ENCODE measurements at regions not wholly inside any gene's neighbourhood (a gene's known extent, or its start where the extent isn't known, plus 50 kb on each side); places are given as distances from the start of the nearest gene placed in this dataset.

DNA sequence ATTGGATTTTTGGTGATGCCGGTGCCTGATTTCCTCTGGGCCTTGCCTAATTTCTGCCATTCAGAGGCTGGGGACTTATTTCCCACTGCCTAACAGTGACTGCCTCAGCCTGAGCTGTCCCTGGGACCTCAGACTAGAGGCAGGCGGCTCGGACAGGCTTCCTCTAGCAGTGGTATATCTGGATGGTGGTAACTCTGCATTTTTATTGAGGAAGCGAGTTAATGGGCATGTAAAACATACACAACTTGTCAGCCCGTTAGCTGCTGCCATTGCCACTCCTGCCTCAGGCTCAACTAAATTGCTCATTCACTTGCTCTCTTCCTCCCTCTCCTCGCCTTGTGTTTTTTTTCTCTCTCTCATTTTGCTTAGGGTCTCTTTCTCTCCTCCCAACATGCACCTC lies 561.6 kb downstream of the BUD13 start:
- H3K36me3 Mint-ChIP-seq (ENCODE audit: insufficient read depth), result no peaks in the 10 kb centered on the region
- no peak overlapping the region for H3K4me3 Mint-ChIP-seq
- DNase-seq (ENCODE audit: low spot score in 2 of 2) (no peak), ATAC-seq (replicated peaks; ENCODE audit: extremely low read depth, poor library complexity, severe bottlenecking) (no peak)
- H3K9me3 Mint-ChIP-seq, result no peaks in the 10 kb centered on the region
- peaks cover 41% of the 10 kb centered on the region for H3K27me3 Mint-ChIP-seq
- no peaks in the 10 kb centered on the region for H3K4me1 Mint-ChIP-seq
- no peak overlapping the region for H3K27ac Mint-ChIP-seq (ENCODE audit: low read depth)

- Mint-ChIP-seq H3K9me3 (no peaks in the 10 kb centered on the region), H3K27ac (ENCODE audit: low read depth) (no peak overlapping the region), H3K36me3 (ENCODE audit: insufficient read depth) (no peaks in the 10 kb centered on the region), H3K4me1 (no peaks in the 10 kb centered on the region), H3K27me3 (peaks cover 43% of the 10 kb centered on the region), H3K4me3 (no peak overlapping the region)
- ATAC-seq (replicated peaks; ENCODE audit: extremely low read depth, poor library complexity, severe bottlenecking) (no peak), DNase-seq (ENCODE audit: low spot score in 2 of 2) (no peak)
These were observed 562.1 kb downstream of the BUD13 start for GRCh38 chr11:116210663-116211062.

- ATAC-seq (replicated peaks; ENCODE audit: extremely low read depth, poor library complexity, severe bottlenecking) (no peak), DNase-seq (ENCODE audit: low spot score in 2 of 2) (no peak)
- Mint-ChIP-seq H3K9me3 (no peaks in the 10 kb centered on the region), H3K4me3 (no peak overlapping the region), H3K4me1 (no peaks in the 10 kb centered on the region), H3K27ac (ENCODE audit: low read depth) (no peak overlapping the region), H3K27me3 (peaks cover 38% of the 10 kb centered on the region), H3K36me3 (ENCODE audit: insufficient read depth) (no peaks in the 10 kb centered on the region)
These were observed 563.5 kb downstream of the BUD13 start for GRCh38 chr11:116209255-116209654.

DNA sequence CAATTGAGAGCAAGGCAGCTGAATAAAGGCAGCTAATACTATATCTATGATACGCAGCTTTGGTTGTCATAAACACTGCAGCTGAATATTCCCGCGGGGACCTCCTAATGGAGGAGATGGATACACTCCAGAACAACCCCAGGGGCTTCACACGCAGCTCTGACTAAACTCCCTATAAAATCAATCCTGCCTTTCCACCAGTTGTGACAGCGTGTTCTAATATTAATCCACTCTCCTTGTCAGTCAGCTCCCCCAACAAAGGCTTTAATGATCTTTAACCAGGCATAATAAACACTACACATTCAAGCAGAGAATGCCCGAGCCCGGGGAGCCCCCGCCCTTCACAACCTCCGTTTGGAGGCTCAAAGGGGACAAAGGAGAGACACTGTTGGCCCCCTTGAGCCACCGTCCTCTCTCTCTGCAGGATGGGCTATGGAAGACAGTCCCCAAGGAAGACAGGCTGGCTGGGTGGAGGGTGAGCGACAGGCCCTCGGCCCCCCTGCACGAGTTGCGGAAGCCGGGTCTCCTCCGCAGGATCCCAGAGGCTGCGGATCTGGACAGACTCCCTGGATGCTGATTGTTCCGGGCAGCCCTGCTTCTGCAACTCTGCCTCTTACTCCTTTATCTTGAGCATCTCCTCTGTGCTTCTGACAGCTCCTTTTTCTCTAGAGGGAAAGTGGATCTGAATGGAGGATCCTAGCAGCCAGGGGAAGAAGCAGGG lies 565.2 kb downstream of the BUD13 start:
- DNase-seq (ENCODE audit: low spot score in 2 of 2) (no peak), ATAC-seq (replicated peaks; ENCODE audit: extremely low read depth, poor library complexity, severe bottlenecking) (no peak)
- Mint-ChIP-seq H3K36me3 (ENCODE audit: insufficient read depth) (no peaks in the 10 kb centered on the region), H3K27me3 (peaks cover 47% of the 10 kb centered on the region), H3K4me1 (no peaks in the 10 kb centered on the region), H3K4me3 (no peak overlapping the region), H3K9me3 (no peaks in the 10 kb centered on the region), H3K27ac (ENCODE audit: low read depth) (no peak overlapping the region)

GRCh38 chr11:116207019-116207418 lies 565.8 kb downstream of the BUD13 start:
- no peak for DNase-seq (ENCODE audit: low spot score in 2 of 2)
- no peak overlapping the region for H3K27ac Mint-ChIP-seq (ENCODE audit: low read depth)
- H3K36me3 Mint-ChIP-seq (ENCODE audit: insufficient read depth), result no peaks in the 10 kb centered on the region
- H3K4me3 Mint-ChIP-seq, result no peak overlapping the region
- H3K27me3 Mint-ChIP-seq, result peaks cover 45% of the 10 kb centered on the region
- H3K9me3 Mint-ChIP-seq, result no peaks in the 10 kb centered on the region
- H3K4me1 Mint-ChIP-seq, result no peaks in the 10 kb centered on the region
- ATAC-seq (replicated peaks; ENCODE audit: extremely low read depth, poor library complexity, severe bottlenecking), result no peak

GRCh38 chr11:116202922-116203321 lies 569.9 kb downstream of the BUD13 start:
- no peak for DNase-seq (ENCODE audit: low spot score in 2 of 2)
- H3K27ac Mint-ChIP-seq (ENCODE audit: low read depth), result no peak overlapping the region
- H3K9me3 Mint-ChIP-seq, result no peaks in the 10 kb centered on the region
- H3K36me3 Mint-ChIP-seq (ENCODE audit: insufficient read depth), result no peaks in the 10 kb centered on the region
- peaks cover 49% of the 10 kb centered on the region for H3K27me3 Mint-ChIP-seq
- ATAC-seq (replicated peaks; ENCODE audit: extremely low read depth, poor library complexity, severe bottlenecking), result no peak
- no peak overlapping the region for H3K4me3 Mint-ChIP-seq
- no peaks in the 10 kb centered on the region for H3K4me1 Mint-ChIP-seq

GRCh38 chr11:116200564-116200963 lies 572.2 kb downstream of the BUD13 start:
- no peak overlapping the region for H3K4me3 Mint-ChIP-seq
- no peaks in the 10 kb centered on the region for H3K4me1 Mint-ChIP-seq
- no peak for ATAC-seq (replicated peaks; ENCODE audit: extremely low read depth, poor library complexity, severe bottlenecking)
- no peaks in the 10 kb centered on the region for H3K9me3 Mint-ChIP-seq
- peaks cover 39% of the 10 kb centered on the region for H3K27me3 Mint-ChIP-seq
- DNase-seq (ENCODE audit: low spot score in 2 of 2), result no peak
- H3K36me3 Mint-ChIP-seq (ENCODE audit: insufficient read depth), result no peaks in the 10 kb centered on the region
- H3K27ac Mint-ChIP-seq (ENCODE audit: low read depth), result no peak overlapping the region

DNA sequence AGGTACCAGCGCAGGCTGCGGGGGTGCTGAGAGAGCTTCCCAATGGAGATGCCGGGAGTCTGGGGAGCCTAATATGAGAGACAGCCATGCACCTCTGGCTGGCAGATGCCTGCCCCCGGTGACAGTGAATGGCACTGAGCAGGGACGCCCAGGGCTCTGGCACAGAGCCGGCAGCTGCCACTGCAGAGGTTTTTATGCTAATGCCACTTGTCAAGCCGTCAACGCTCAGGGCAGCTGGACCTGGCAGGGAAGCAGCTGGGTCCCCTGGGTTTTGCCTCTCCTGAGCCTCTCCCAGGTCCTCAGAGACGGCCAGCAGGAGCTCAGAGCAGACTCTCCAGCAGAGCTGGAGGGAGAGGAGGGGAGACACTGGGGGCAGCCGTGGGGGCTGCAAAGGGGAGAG lies 573.6 kb downstream of the BUD13 start:
- Mint-ChIP-seq H3K27me3 (peaks cover 49% of the 10 kb centered on the region), H3K36me3 (ENCODE audit: insufficient read depth) (no peaks in the 10 kb centered on the region), H3K27ac (ENCODE audit: low read depth) (no peak overlapping the region), H3K4me1 (no peaks in the 10 kb centered on the region), H3K4me3 (no peak overlapping the region), H3K9me3 (no peaks in the 10 kb centered on the region)
- ATAC-seq (replicated peaks; ENCODE audit: extremely low read depth, poor library complexity, severe bottlenecking) (no peak), DNase-seq (ENCODE audit: low spot score in 2 of 2) (no peak)

GRCh38 chr11:116194156-116194904 lies 578.5 kb downstream of the BUD13 start:
- peaks cover 47% of the 10 kb centered on the region for H3K27me3 Mint-ChIP-seq
- no peaks in the 10 kb centered on the region for H3K9me3 Mint-ChIP-seq
- H3K27ac Mint-ChIP-seq (ENCODE audit: low read depth), result no peak overlapping the region
- ATAC-seq (replicated peaks; ENCODE audit: extremely low read depth, poor library complexity, severe bottlenecking) (no peak), DNase-seq (ENCODE audit: low spot score in 2 of 2) (no peak)
- no peaks in the 10 kb centered on the region for H3K36me3 Mint-ChIP-seq (ENCODE audit: insufficient read depth)
- no peaks in the 10 kb centered on the region for H3K4me1 Mint-ChIP-seq
- no peak overlapping the region for H3K4me3 Mint-ChIP-seq

DNA sequence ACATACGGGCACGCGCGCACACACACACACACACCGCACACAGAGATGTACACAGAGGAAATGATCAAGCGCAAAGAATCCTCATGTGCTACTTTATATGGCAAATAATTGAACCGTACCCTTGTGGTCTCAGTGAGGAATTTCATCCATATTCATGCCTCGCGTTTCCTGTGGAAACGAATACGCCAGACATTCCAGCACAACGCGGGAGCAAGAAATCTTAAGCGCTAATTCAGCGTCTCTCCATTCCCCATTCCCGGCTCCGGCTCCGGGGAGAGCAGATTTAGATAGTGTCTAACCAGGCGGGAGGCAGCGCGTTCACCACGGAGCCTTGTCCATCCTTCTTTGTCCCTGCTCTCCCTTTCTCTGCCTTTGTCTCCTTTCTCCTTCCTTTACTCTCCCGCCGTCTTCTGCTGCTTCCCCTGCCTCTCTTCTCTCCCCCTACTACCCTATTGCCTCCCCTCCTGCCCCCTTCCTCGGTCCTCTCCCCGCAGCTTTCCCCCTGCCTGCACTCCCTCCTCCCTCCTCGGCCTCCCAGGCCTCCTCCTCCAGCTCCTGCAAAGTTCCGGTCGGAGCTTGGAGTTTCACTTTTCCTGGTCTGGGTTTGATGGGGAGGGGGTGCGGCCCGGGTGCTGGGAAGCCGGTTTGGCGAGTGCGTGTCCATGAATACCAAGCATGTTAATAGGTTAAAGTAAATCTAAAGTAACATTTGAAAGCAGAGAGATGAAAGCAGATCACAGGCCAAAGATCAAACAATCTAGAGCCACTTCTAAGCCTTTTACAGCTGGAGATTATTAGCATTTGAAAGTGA lies 579.3 kb downstream of the BUD13 start:
- Mint-ChIP-seq H3K36me3 (ENCODE audit: insufficient read depth) (no peaks in the 10 kb centered on the region), H3K4me3 (no peak overlapping the region), H3K9me3 (no peaks in the 10 kb centered on the region), H3K27ac (ENCODE audit: low read depth) (no peak overlapping the region), H3K4me1 (no peaks in the 10 kb centered on the region), H3K27me3 (peaks cover 40% of the 10 kb centered on the region)
- ATAC-seq (replicated peaks; ENCODE audit: extremely low read depth, poor library complexity, severe bottlenecking) (no peak), DNase-seq (ENCODE audit: low spot score in 2 of 2) (no peak)

GRCh38 chr11:116192509-116193210 lies 580.1 kb downstream of the BUD13 start:
- Mint-ChIP-seq H3K27me3 (peaks cover 35% of the 10 kb centered on the region), H3K36me3 (ENCODE audit: insufficient read depth) (no peaks in the 10 kb centered on the region), H3K27ac (ENCODE audit: low read depth) (no peak overlapping the region), H3K4me1 (no peaks in the 10 kb centered on the region), H3K9me3 (no peaks in the 10 kb centered on the region), H3K4me3 (no peak overlapping the region)
- DNase-seq (ENCODE audit: low spot score in 2 of 2) (no peak), ATAC-seq (replicated peaks; ENCODE audit: extremely low read depth, poor library complexity, severe bottlenecking) (no peak)

DNA sequence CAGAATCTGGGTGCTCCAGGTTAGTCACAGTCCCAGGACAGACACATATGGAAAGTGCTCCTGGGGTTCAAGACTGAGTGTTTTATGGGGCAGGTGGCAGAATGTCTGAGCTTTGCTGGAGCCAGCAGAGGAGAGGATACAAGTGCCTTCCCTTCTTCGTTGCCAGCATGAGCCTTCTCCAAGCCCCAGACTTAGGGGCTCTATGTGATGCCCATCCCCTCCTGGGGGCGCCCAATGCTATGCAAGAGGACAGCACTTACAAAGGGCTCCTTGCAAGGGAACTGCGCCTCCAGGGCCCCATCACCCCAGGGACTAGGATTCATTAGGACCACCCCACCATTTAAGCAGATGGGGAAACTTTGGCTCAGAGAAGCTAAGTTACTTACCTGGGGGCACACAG lies 581.9 kb downstream of the BUD13 start:
- peaks cover 21% of the 10 kb centered on the region for H3K27me3 Mint-ChIP-seq

More for the DNA sequence above, 581.9 kb downstream of the BUD13 start:
- H3K36me3 Mint-ChIP-seq (ENCODE audit: insufficient read depth), result no peaks in the 10 kb centered on the region
- no peak overlapping the region for H3K4me3 Mint-ChIP-seq
- no peaks in the 10 kb centered on the region for H3K9me3 Mint-ChIP-seq
- no peak for DNase-seq (ENCODE audit: low spot score in 2 of 2)
- ATAC-seq (replicated peaks; ENCODE audit: extremely low read depth, poor library complexity, severe bottlenecking), result no peak
- H3K27ac Mint-ChIP-seq (ENCODE audit: low read depth), result no peak overlapping the region
- no peaks in the 10 kb centered on the region for H3K4me1 Mint-ChIP-seq

All from central memory CD8-positive, alpha-beta T cell (primary cell).